CD14-positive monocyte (primary cell): ENCODE measurements at regions not wholly inside any gene's neighbourhood (a gene's known extent, or its start where the extent isn't known, plus 50 kb on each side); places are given as distances from the start of the nearest gene placed in this dataset.
"Not testable (repeated sequence)": the region's sequence is repeated elsewhere in the genome, so short reads cannot be mapped to it uniquely, and the experiment has no call there.

Experiments used
- DNase-seq, 3 donors: peaks; one replicate each; pipeline ENCODE4 v3.0.0-alpha.2; 2011 to 2022
- H2AFZ ChIP-seq: 2 replicates; pipeline ENCODE4 v1.6.0; 2012; ENCODE audit warnings: mild to moderate bottlenecking, low read depth, low read length, inconsistent platforms; ENCODE audit not compliant: insufficient read depth, poor library complexity, severe bottlenecking
- H3K27ac ChIP-seq, 2 donors: 1 replicate in 1 of 2; 2 replicates in 1 of 2; pipeline ENCODE4 v1.5.1; 2012 to 2013; ENCODE audit warnings: low read length in 2 of 2, control low read depth in 1 of 2, inconsistent platforms in 1 of 2, low read depth in 1 of 2, mild to moderate bottlenecking in 1 of 2
- H3K27me3 ChIP-seq, 2 donors: one replicate each; pipeline versions ENCODE4 v1.6.0 to v1.6.1; 2011 to 2013; ENCODE audit warnings: low read length in 2 of 2; ENCODE audit not compliant: control insufficient read depth in 2 of 2, insufficient read depth in 2 of 2
- H3K36me3 ChIP-seq, 2 donors: replicated peaks in 1 of 2; 1 replicate in 1 of 2; 2 replicates in 1 of 2; pipeline versions ENCODE4 v1.5.1 to v1.6.1; 2012 to 2013; ENCODE audit warnings: low read length in 2 of 2, control low read depth in 1 of 2, inconsistent platforms in 1 of 2, mild to moderate bottlenecking in 1 of 2; ENCODE audit not compliant: insufficient read depth in 2 of 2, control insufficient read depth in 1 of 2
- H3K4me1 ChIP-seq, 2 donors: 1 replicate in 1 of 2; 2 replicates in 1 of 2; pipeline versions ENCODE4 v1.5.1 to v1.6.1; 2012 to 2013; ENCODE audit warnings: low read length in 2 of 2, control low read depth in 1 of 2, inconsistent platforms in 1 of 2, mild to moderate bottlenecking in 1 of 2, moderate library complexity in 1 of 2; ENCODE audit not compliant: insufficient read depth in 2 of 2, control insufficient read depth in 1 of 2
- H3K4me2 ChIP-seq: replicated peaks from 2 replicates; pipeline ENCODE3; 2012; ENCODE audit warnings: low read length, moderate library complexity, mild to moderate bottlenecking; ENCODE audit not compliant: poor library complexity, severe bottlenecking; ENCODE audit errors: extremely low read depth
- H3K4me3 ChIP-seq, 3 experiments: fragments of 200-600 bp in 1 of 3; sonication (generic) in 1 of 3; replicated peaks in 1 of 3; 1 replicate in 2 of 3; 2 replicates in 1 of 3; pipeline ENCODE4 v1.5.1; 2011 to 2013; ENCODE audit warnings: low read length in 3 of 3, mild to moderate bottlenecking in 3 of 3, control low read depth in 2 of 3, low read depth in 2 of 3, inconsistent platforms in 1 of 3, moderate library complexity in 1 of 3
- H3K79me2 ChIP-seq: 2 replicates; pipeline ENCODE4 v1.6.0; 2012; ENCODE audit warnings: mild to moderate bottlenecking, control low read depth, inconsistent platforms, low read length, moderate library complexity; ENCODE audit not compliant: insufficient read depth
- H3K9ac ChIP-seq: 2 replicates; pipeline ENCODE4 v1.6.0; 2017; ENCODE audit warnings: low read length, mild to moderate bottlenecking; ENCODE audit not compliant: insufficient read depth, poor library complexity, severe bottlenecking
- H3K9me3 ChIP-seq, 2 donors: replicated peaks in 1 of 2; 1 replicate in 1 of 2; 2 replicates in 1 of 2; pipeline versions ENCODE4 v1.5.1 to v1.6.1; 2012 to 2013; ENCODE audit warnings: low read length in 2 of 2, control low read depth in 1 of 2; ENCODE audit not compliant: control insufficient read depth in 1 of 2, insufficient read depth in 1 of 2
- H4K20me1 ChIP-seq: 2 replicates; pipeline ENCODE4 v1.6.0; 2012; ENCODE audit warnings: mild to moderate bottlenecking, low read length, control low read depth, moderate library complexity; ENCODE audit not compliant: insufficient read depth
- H3K27ac Mint-ChIP-seq, 7 donors: one replicate each; pipeline ENCODE4 v1.8.0; 2020; ENCODE audit warnings: mild to moderate bottlenecking in 7 of 7, mixed read lengths in 7 of 7, moderate library complexity in 6 of 7, inconsistent platforms in 2 of 7
- H3K27me3 Mint-ChIP-seq, 3 donors: one replicate each; pipeline ENCODE4 v1.8.0; 2021 to 2022; ENCODE audit warnings: low read depth in 3 of 3, mild to moderate bottlenecking in 3 of 3, mixed read lengths in 3 of 3, moderate library complexity in 3 of 3, inconsistent platforms in 1 of 3
- H3K36me3 Mint-ChIP-seq, 2 donors: one replicate each; pipeline ENCODE4 v1.8.0; 2020; ENCODE audit warnings: mixed read lengths in 2 of 2, inconsistent platforms in 1 of 2, mild to moderate bottlenecking in 1 of 2
- H3K4me1 Mint-ChIP-seq: one replicate; pipeline ENCODE4 v1.8.0; 2020; ENCODE audit warnings: mild to moderate bottlenecking, mixed read lengths
- H3K4me3 Mint-ChIP-seq, 2 donors: one replicate each; pipeline ENCODE4 v1.8.0; 2020; ENCODE audit warnings: mild to moderate bottlenecking in 2 of 2, mixed read lengths in 2 of 2, moderate library complexity in 1 of 2
- H3K9me3 Mint-ChIP-seq, 7 donors: one replicate each; pipeline ENCODE4 v1.8.0; 2020 to 2022; ENCODE audit warnings: mixed read lengths in 7 of 7, mild to moderate bottlenecking in 6 of 7, moderate library complexity in 6 of 7, inconsistent platforms in 2 of 7
- WGBS: methylation state at CpG from one replicate; pipeline ENCODE4 v1.1.5; 2013; ENCODE audit warnings: missing lambda C conversion rate; ENCODE audit not compliant: insufficient coverage; 5-methylcytosine and 5-hydroxymethylcytosine counted together
- intact Hi-C, 2 donors: fragments of 100-400 bp; cut with micrococcal nuclease; formaldehyde crosslinking; loops; one replicate each; pipeline versions ENCODE4 v1.15.0 to v1.15.1; 2023

DNA sequence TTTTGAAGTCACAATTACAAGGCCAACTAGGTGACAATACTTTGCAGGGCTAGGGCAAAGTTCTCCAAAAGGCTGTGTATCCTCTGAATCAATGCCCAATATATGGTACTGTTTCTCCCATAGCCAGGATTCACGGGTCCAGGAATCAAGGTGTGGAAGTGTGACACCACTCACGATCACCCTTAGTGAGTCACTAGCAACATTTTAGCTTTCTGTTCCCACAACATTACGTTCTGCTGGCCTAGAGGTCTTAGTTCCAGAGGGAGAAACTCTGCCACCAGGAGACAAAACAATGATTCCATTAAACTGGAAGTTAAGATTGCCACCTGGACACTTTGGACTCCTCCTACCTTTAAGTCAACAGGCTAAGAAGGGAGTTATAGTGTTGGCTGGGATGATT, 88.5 kb upstream of the RANBP6 start:
- H3K36me3 Mint-ChIP-seq, H3K4me1 ChIP-seq, H3K4me3 ChIP-seq, H3K9me3 Mint-ChIP-seq, H2AFZ ChIP-seq, H3K27me3 ChIP-seq, H3K4me3 Mint-ChIP-seq, H3K36me3 ChIP-seq, H3K9ac ChIP-seq, H3K4me1 Mint-ChIP-seq, H3K27me3 Mint-ChIP-seq, H3K79me2 ChIP-seq, intact Hi-C loops, H3K27ac ChIP-seq, H3K4me2 ChIP-seq, H3K27ac Mint-ChIP-seq, DNase-seq, H4K20me1 ChIP-seq, H3K9me3 ChIP-seq: not testable (repeated sequence)
- 100% methylated on average over 1 of the region's 3 CpGs for WGBS

DNA sequence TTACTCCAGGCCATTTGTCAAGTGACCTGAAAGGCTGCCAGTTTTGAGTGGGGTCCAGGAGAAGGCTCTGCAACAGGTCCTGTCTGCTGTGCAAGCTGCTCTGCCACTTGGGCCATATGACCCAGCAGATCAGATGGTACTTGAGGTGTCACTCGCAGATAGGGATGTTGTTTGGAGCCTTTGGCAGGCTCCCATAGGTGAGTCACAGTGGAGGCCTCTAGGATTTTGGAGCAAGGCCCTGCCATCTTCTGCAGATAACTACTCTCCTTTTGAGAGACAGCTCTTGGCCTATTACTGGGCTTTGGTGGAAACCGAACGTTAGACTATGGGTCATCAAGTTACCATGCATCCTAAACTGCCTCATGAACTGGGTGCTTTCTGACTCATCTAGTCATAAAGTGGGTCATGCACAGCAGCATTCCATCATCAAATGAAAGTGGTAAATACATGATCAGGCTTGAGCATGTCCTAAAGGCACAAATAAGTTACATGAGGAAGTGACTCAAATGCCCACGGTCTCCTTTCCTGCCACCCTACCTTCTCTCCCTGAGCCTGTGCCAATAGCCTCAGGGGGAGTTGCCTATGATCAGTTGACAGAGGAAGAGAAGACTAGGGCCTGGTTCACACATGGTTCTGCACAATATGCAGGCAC, 87.0 kb upstream of the RANBP6 start:
- H3K79me2 ChIP-seq, H3K4me3 Mint-ChIP-seq, H3K4me3 ChIP-seq, H4K20me1 ChIP-seq, H3K36me3 Mint-ChIP-seq, H3K27ac Mint-ChIP-seq, H3K27me3 ChIP-seq, H3K4me1 Mint-ChIP-seq, H3K9me3 Mint-ChIP-seq, H3K9me3 ChIP-seq, DNase-seq, H3K36me3 ChIP-seq, H3K9ac ChIP-seq, H3K4me2 ChIP-seq, H3K27ac ChIP-seq, intact Hi-C loops, H3K4me1 ChIP-seq, H2AFZ ChIP-seq, H3K27me3 Mint-ChIP-seq: not testable (repeated sequence)
- 100% methylated on average over 2 of the region's 4 CpGs for WGBS

DNA sequence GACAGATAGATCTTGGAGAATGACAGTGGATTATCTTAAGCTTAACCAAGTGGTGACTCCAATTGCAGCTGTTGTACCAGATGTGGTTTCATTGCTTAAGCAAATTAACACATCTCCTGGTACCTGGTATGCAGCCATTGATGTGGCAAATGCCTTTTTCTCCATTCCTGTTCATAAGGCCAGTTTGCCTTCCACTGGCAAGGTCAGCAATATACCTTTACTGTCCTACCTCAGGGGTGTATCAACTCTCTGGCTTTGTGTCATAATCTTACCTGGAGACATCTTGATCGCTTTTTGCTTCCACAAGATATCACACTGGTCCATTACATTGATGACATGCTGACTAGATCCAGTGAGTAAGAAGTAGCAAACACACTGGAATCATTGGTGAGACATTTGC, 86.3 kb upstream of the RANBP6 start:
- H3K4me1 ChIP-seq, H3K27ac Mint-ChIP-seq, H2AFZ ChIP-seq, H3K9ac ChIP-seq, H3K27me3 ChIP-seq, H3K4me1 Mint-ChIP-seq, H3K4me3 Mint-ChIP-seq, H3K9me3 Mint-ChIP-seq, H3K27me3 Mint-ChIP-seq, DNase-seq, H4K20me1 ChIP-seq, H3K4me3 ChIP-seq, intact Hi-C loops, H3K79me2 ChIP-seq, H3K36me3 Mint-ChIP-seq, H3K9me3 ChIP-seq, H3K4me2 ChIP-seq, H3K27ac ChIP-seq, H3K36me3 ChIP-seq: not testable (repeated sequence)
- WGBS, result no CpG with 5 or more reads among the region's 1 CpG

DNA sequence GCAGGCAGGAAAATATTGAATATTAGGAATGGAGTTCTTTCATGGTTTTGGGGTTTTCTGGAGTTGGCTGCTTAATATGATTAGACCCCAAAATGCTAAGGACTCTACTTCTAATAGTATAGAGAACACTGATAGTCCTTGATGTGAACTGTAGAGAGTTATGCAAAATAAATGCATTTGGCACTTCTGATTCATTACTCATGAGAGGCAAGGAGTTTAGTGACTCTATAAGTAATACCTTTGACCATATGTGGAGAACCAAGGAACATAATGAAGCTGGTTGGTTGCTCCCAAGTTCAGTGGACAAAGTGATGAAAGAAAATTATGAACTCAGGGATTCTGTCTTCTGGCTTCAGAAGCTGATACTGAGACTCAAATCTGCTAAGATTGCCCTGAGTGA, 83.9 kb upstream of the RANBP6 start:
- H3K9me3 ChIP-seq, DNase-seq, H3K27me3 Mint-ChIP-seq, H3K27ac ChIP-seq, intact Hi-C loops, H3K79me2 ChIP-seq, H3K4me1 ChIP-seq, H3K9ac ChIP-seq, H3K27ac Mint-ChIP-seq, H4K20me1 ChIP-seq, H2AFZ ChIP-seq, H3K27me3 ChIP-seq, H3K36me3 Mint-ChIP-seq, H3K4me3 Mint-ChIP-seq, H3K4me3 ChIP-seq, H3K4me2 ChIP-seq, H3K36me3 ChIP-seq, H3K4me1 Mint-ChIP-seq: not testable (repeated sequence)
- H3K9me3 Mint-ChIP-seq, result peaks cover 3 to 17% (median 5%) of the 10 kb centered on the region in 7 donors
